ENCODE measurements at regions not wholly inside any gene's neighbourhood (a gene's known extent, or its start where the extent isn't known, plus 50 kb on each side); places are given as distances from the start of the nearest gene placed in this dataset.

- DNase-seq (ENCODE audit: low read depth), result no peak
Observed at GRCh38 chr17:34874478-34874877, 86.8 kb downstream of the CCT6B start.

- no peak for DNase-seq (ENCODE audit: low read depth)
Observed at GRCh38 chr17:34872640-34873039, 88.6 kb downstream of the CCT6B start.

- DNase-seq (ENCODE audit: low read depth), result no peak
Observed at GRCh38 chr17:34869641-34870040, 91.6 kb downstream of the CCT6B start.

- DNase-seq (ENCODE audit: low read depth), result no peak
Observed at GRCh38 chr17:34865716-34866115, 95.5 kb downstream of the CCT6B start.

- DNase-seq (ENCODE audit: low read depth), result no peak
Observed at GRCh38 chr17:34862384-34862783, 98.9 kb downstream of the CCT6B start.

- no peak for DNase-seq (ENCODE audit: low read depth)
Observed at GRCh38 chr17:34861864-34862263, 99.4 kb downstream of the CCT6B start.

- DNase-seq (ENCODE audit: low read depth), result no peak
Observed at GRCh38 chr17:34859652-34860051, 101.6 kb downstream of the CCT6B start.

- peak; percentile 2 for DNase-seq (ENCODE audit: low read depth)
Observed at GRCh38 chr17:34858591-34859565, 102.4 kb downstream of the CCT6B start.

GRCh38 chr17:34853924-34854323, 107.3 kb downstream of the CCT6B start:
- DNase-seq (ENCODE audit: low read depth), result no peak

- no peak for DNase-seq (ENCODE audit: low read depth)
Observed at GRCh38 chr17:34852614-34853013, 108.6 kb downstream of the CCT6B start.

GRCh38 chr17:34851961-34852540, 109.2 kb downstream of the CCT6B start:
- DNase-seq (ENCODE audit: low read depth), result no peak

GRCh38 chr17:34850964-34851363, 110.3 kb downstream of the CCT6B start:
- no peak for DNase-seq (ENCODE audit: low read depth)

- no peak for DNase-seq (ENCODE audit: low read depth)
Observed at GRCh38 chr17:34850023-34850422, 111.2 kb downstream of the CCT6B start.

GRCh38 chr17:34847938-34848337, 113.3 kb downstream of the CCT6B start:
- no peak for DNase-seq (ENCODE audit: low read depth)

GRCh38 chr17:34845296-34845695, 116.0 kb downstream of the CCT6B start:
- DNase-seq (ENCODE audit: low read depth), result no peak

- DNase-seq (ENCODE audit: low read depth), result no peak
Observed at GRCh38 chr17:34843682-34844081, 117.6 kb downstream of the CCT6B start.

- no peak for DNase-seq (ENCODE audit: low read depth)
Observed at GRCh38 chr17:34842235-34842634, 119.0 kb downstream of the CCT6B start.

- no peak for DNase-seq (ENCODE audit: low read depth)
Observed at GRCh38 chr17:34841467-34841866, 119.8 kb downstream of the CCT6B start.

GRCh38 chr17:34840750-34841149, 120.5 kb downstream of the CCT6B start:
- no peak for DNase-seq (ENCODE audit: low read depth)

- DNase-seq (ENCODE audit: low read depth), result no peak
Observed at GRCh38 chr17:34837876-34838478, 123.3 kb downstream of the CCT6B start.

GRCh38 chr17:34832376-34832775, 128.9 kb downstream of the CCT6B start:
- no peak for DNase-seq (ENCODE audit: low read depth)

- DNase-seq (ENCODE audit: low read depth), result no peak
Observed at GRCh38 chr17:34827008-34827407, 134.3 kb downstream of the CCT6B start.

GRCh38 chr17:34826332-34826731, 134.9 kb downstream of the CCT6B start:
- peak; percentile 31 for DNase-seq (ENCODE audit: low read depth)
